ENCODE measurements at regions not wholly inside any gene's neighbourhood (a gene's known extent, or its start where the extent isn't known, plus 50 kb on each side); places are given as distances from the start of the nearest gene placed in this dataset.
A peak's percentile ranks its signal among the peaks of the same experiment; 100 is the strongest.

DNA sequence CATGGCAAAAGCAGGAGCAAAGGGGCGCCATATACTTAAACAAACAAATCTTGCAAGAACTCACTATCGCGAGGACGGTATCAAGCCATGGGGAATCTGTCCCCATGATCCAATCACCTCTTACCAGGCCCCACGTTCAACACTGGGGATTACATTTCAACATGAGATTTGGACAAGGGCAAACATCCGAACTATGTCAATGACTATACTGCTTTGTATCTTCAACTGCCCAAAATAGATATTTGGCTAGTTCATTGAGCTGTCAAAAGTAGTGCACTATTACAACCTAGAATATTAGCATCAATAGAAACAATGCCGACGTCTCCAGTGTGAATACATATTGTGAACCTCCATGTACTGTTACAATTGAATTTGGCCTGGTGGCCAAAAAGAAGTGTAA is 760.4 kb downstream of the MCTP2 start:
- no peaks in the 10 kb centered on the region for H3K27me3 ChIP-seq
- 89 to 92% methylated on average over 8 of the region's 8 CpGs for WGBS, 2 donors
- TF ChIP-seq POLR2A (IDR thresholded peaks at IDR 0.05), result no peak
- TF ChIP-seq, protein P1, sequence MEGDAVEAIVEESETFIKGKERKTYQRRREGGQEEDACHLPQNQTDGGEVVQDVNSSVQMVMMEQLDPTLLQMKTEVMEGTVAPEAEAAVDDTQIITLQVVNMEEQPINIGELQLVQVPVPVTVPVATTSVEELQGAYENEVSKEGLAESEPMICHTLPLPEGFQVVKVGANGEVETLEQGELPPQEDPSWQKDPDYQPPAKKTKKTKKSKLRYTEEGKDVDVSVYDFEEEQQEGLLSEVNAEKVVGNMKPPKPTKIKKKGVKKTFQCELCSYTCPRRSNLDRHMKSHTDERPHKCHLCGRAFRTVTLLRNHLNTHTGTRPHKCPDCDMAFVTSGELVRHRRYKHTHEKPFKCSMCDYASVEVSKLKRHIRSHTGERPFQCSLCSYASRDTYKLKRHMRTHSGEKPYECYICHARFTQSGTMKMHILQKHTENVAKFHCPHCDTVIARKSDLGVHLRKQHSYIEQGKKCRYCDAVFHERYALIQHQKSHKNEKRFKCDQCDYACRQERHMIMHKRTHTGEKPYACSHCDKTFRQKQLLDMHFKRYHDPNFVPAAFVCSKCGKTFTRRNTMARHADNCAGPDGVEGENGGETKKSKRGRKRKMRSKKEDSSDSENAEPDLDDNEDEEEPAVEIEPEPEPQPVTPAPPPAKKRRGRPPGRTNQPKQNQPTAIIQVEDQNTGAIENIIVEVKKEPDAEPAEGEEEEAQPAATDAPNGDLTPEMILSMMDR (IDR thresholded peaks at IDR 0.05), result no peak
- H3K36me3 ChIP-seq, result no peaks in the 10 kb centered on the region
- no peaks in the 10 kb centered on the region for H3K9me3 ChIP-seq
- intact Hi-C loops (cut with DNase I), result no loop called here
- no peak overlapping the region for H3K4me3 ChIP-seq
- no peak overlapping the region for H3K27ac ChIP-seq
- DNase-seq, result no peak
- H3K4me1 ChIP-seq, result no peaks in the 10 kb centered on the region

DNA sequence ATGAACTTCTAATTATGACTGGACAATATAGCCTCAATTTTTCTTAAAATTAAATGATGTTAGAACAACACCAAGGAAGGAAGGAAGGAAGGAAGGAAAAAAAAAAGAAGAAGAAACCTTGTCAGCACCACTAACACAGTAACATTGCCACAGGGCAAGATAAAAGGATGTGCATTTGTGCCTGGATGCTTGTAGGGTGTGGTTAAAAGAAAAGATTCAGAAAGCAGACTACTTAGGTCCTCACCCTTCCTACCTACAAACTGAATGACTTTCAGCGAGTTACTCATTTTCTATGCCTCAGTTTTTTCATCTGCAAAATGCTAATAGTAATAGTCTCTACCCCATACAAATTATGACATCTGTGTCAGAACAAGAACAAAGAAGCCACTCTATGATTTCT is 778.3 kb downstream of the MCTP2 start:
- no peak for DNase-seq
- Histone ChIP-seq H3K4me1 (peaks cover 0 to 4% (median 0%) of the 10 kb centered on the region in 3 donors), H3K4me3 (no peak overlapping the region), H3K27me3 (no peaks in the 10 kb centered on the region), H3K27ac (no peak overlapping the region), H3K36me3 (no peaks in the 10 kb centered on the region), H3K9me3 (no peaks in the 10 kb centered on the region)
- no peak for TF ChIP-seq POLR2A (IDR thresholded peaks at IDR 0.05)
- TF ChIP-seq, protein P1 (IDR thresholded peaks at IDR 0.05), result no peak
- intact Hi-C loops (cut with DNase I), result no loop called here
- 78 to 88% methylated on average over 1 of the region's 1 CpG for WGBS, 2 donors

DNA sequence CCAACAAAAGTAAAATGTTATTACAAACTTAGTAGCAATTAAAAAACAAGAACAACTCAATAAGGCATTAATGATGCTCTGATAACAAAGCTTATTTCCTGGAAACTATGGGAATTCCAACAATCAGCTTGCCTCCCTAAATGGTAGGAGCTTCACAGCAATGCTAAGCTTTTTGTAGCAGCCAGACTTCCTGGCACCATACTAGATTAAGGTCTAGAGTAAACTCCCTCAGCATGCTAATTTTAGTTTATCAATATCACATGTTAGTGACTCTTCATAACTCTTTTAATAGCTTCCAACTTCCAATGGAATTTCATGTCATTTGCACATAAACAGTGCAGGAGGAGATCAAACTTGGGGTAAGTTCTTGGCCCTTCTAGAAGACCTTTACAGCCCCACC is 782.0 kb downstream of the MCTP2 start:
- Histone ChIP-seq H3K4me3 (no peak overlapping the region), H3K4me1 (peaks cover 0 to 13% (median 0%) of the 10 kb centered on the region in 3 donors), H3K27me3 (no peaks in the 10 kb centered on the region), H3K9me3 (no peaks in the 10 kb centered on the region), H3K36me3 (no peaks in the 10 kb centered on the region), H3K27ac (no peak overlapping the region)
- intact Hi-C loops (cut with DNase I), result no loop called here
- DNase-seq, result no peak
- TF ChIP-seq, protein P1 (IDR thresholded peaks at IDR 0.05), result no peak
- no peak for TF ChIP-seq POLR2A (IDR thresholded peaks at IDR 0.05)

DNA sequence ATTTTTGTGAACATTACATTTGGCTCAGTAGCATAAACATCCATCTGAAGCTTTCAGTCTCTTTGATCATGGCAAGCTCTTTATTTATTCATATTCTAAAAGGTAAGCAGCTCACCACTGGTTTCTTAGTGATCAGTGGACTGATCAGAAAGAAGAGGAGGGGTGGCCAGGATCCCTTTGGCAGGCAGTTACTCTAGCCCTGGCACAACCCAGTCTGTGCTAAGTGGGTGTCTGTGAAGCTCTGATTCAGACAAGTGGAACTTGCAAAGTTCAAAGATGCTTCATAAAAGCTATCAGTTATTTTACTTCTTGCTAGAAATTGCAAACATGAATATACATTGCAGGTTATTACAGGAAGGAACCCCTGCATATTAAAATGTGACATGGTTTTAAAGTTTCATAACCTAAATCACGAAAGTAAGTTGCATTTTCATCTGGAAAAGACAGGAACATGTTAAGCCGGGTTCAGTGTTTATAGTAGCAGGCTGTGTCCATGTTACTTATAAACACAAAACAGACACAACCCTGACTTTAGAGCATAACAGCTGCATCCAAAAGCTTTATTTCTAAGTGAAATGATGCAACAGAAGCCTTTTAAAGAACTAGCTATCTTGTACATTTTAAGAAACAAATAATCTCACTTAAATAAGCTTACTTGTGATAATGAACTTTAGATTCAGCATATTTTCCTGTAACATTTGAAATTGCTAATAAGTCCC is 785.3 kb downstream of the MCTP2 start:
- Histone ChIP-seq H3K27me3 (no peaks in the 10 kb centered on the region), H3K4me1 (peaks cover 0 to 18% (median 0%) of the 10 kb centered on the region in 3 donors), H3K4me3 (no peak overlapping the region), H3K9me3 (no peaks in the 10 kb centered on the region), H3K27ac (peak overlapping the region in 1 of 4 donors; percentile 33), H3K36me3 (no peaks in the 10 kb centered on the region)
- intact Hi-C loops (cut with DNase I), result no loop called here
- TF ChIP-seq, protein P1 (IDR thresholded peaks at IDR 0.05), result no peak
- TF ChIP-seq POLR2A (IDR thresholded peaks at IDR 0.05), result no peak
- 32 to 68% methylated on average over 2 of the region's 2 CpGs for WGBS, 2 donors
- DNase-seq, result no peak

DNA sequence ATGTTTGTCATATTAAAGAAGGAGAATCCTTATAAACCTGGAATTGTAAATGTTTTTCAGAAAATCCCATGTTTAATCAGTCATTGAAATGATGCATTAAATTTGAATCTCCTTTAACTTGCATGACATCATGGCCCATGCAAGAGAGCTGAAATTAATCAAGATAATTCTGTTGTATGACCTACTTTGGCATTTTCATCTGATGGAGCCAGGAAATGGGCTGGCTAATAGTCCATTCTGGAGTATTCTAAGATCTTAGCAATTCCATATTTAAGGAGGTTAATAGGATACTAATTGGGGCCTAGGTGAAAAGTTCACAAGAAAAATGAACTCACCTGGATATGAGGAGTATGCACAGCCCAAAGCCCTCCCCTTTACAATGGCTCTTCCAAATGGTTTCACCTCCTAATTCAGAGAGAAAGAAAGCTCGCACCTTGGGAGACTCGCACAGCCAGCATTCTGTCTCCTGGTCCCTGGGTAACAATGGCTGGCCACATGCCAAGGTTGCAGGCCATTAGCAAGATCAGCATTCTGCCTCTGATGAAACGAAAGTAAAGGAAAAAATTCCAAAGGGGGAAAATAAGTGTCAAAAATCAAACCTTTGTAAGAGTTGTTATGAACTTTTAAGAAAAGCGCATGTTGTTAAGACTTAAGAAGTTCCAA is 786.4 kb downstream of the MCTP2 start:
- H3K9me3 ChIP-seq, result no peaks in the 10 kb centered on the region
- H3K4me3 ChIP-seq, result no peak overlapping the region
- intact Hi-C loops (cut with DNase I), result no loop called here
- DNase-seq, result no peak
- no peaks in the 10 kb centered on the region for H3K36me3 ChIP-seq
- H3K4me1 ChIP-seq, result peaks cover 0 to 18% (median 0%) of the 10 kb centered on the region in 3 donors
- no peaks in the 10 kb centered on the region for H3K27me3 ChIP-seq
- TF ChIP-seq, protein P1 (IDR thresholded peaks at IDR 0.05), result no peak
- no peak for TF ChIP-seq POLR2A (IDR thresholded peaks at IDR 0.05)
- H3K27ac ChIP-seq, result peak overlapping the region in 1 of 4 donors; percentile 15
- whole genome bisulfite sequencing, 2 donors, result 48 to 57% methylated on average over 4 of the region's 4 CpGs
